Mesenchymal stem cell (in vitro differentiated cells and primary cell): ENCODE measurements at regions not wholly inside any gene's neighbourhood (a gene's known extent, or its start where the extent isn't known, plus 50 kb on each side); places are given as distances from the start of the nearest gene placed in this dataset.
A peak's percentile ranks its signal among the peaks of the same experiment; 100 is the strongest.

Experiments used
- DNase-seq: peaks from one replicate; pipeline ENCODE4 v3.0.0-alpha.2; 2013
- H2AFZ ChIP-seq: one replicate; pipeline ENCODE4 v1.6.1; 2013; ENCODE audit warnings: low read depth, mild to moderate bottlenecking, control low read depth, inconsistent platforms, low read length, moderate library complexity
- H2AK5ac ChIP-seq: 2 replicates; pipeline ENCODE4 v1.6.1; 2013; ENCODE audit warnings: low read length, moderate library complexity, mild to moderate bottlenecking, inconsistent platforms; ENCODE audit not compliant: severe bottlenecking
- H2BK120ac ChIP-seq: one replicate; pipeline ENCODE4 v1.6.1; 2013; ENCODE audit warnings: low read depth, mild to moderate bottlenecking, inconsistent platforms, low read length, moderate library complexity
- H2BK12ac ChIP-seq, 2 experiments: one replicate each; pipeline ENCODE4 v1.6.1; 2013; ENCODE audit warnings: inconsistent platforms in 2 of 2, low read length in 2 of 2, mild to moderate bottlenecking in 2 of 2, moderate library complexity in 2 of 2, control low read depth in 1 of 2
- H2BK15ac ChIP-seq: one replicate; pipeline ENCODE4 v1.6.1; 2013; ENCODE audit warnings: mild to moderate bottlenecking, low read depth, inconsistent platforms; ENCODE audit not compliant: poor library complexity, severe bottlenecking
- H2BK5ac ChIP-seq: 2 replicates; pipeline ENCODE4 v1.6.1; 2013; ENCODE audit warnings: low read depth, mild to moderate bottlenecking, low read length, control low read depth, inconsistent platforms; ENCODE audit not compliant: poor library complexity, severe bottlenecking
- H3K14ac ChIP-seq, 2 experiments: one replicate each; pipeline ENCODE4 v1.6.1; 2013; ENCODE audit warnings: inconsistent platforms in 2 of 2, low read length in 2 of 2, control low read depth in 1 of 2, mild to moderate bottlenecking in 1 of 2, moderate library complexity in 1 of 2
- H3K18ac ChIP-seq, 2 experiments: one replicate each; pipeline ENCODE4 v1.6.1; 2013; ENCODE audit warnings: inconsistent platforms in 2 of 2, low read length in 2 of 2, control low read depth in 1 of 2, low read depth in 1 of 2, mild to moderate bottlenecking in 1 of 2
- H3K23ac ChIP-seq, 2 experiments: one replicate each; pipeline ENCODE4 v1.6.1; 2013; ENCODE audit warnings: inconsistent platforms in 2 of 2, low read length in 2 of 2, mild to moderate bottlenecking in 2 of 2, moderate library complexity in 2 of 2, control low read depth in 1 of 2
- H3K27ac ChIP-seq: 2 replicates; pipeline ENCODE4 v1.5.1; 2013; ENCODE audit warnings: mild to moderate bottlenecking, moderate library complexity, low read length, control low read depth, inconsistent platforms; ENCODE audit not compliant: poor library complexity, severe bottlenecking
- H3K27me3 ChIP-seq, 2 experiments: 2 replicates each; pipeline versions ENCODE4 v1.6.1 to v1.7.0; 2013; ENCODE audit warnings: low read length in 2 of 2, mild to moderate bottlenecking in 2 of 2, moderate library complexity in 2 of 2, control low read depth in 1 of 2, inconsistent platforms in 1 of 2; ENCODE audit not compliant: control insufficient read depth in 1 of 2, insufficient read depth in 1 of 2
- H3K36me3 ChIP-seq, 2 experiments: 2 replicates each; pipeline versions ENCODE4 v1.6.1 to v1.7.0; 2013; ENCODE audit warnings: low read length in 2 of 2, control low read depth in 1 of 2, inconsistent platforms in 1 of 2, low read depth in 1 of 2, mild to moderate bottlenecking in 1 of 2; ENCODE audit not compliant: insufficient read depth in 2 of 2, control insufficient read depth in 1 of 2
- H3K4ac ChIP-seq, 2 experiments: one replicate each; pipeline ENCODE4 v1.6.1; 2013; ENCODE audit warnings: inconsistent platforms in 2 of 2, low read length in 2 of 2, mild to moderate bottlenecking in 2 of 2, moderate library complexity in 2 of 2, control low read depth in 1 of 2, low read depth in 1 of 2
- H3K4me1 ChIP-seq: 2 replicates; pipeline ENCODE4 v1.6.1; 2013; ENCODE audit warnings: low read depth, low read length, control low read depth; ENCODE audit not compliant: control insufficient read depth, insufficient read depth
- H3K4me2 ChIP-seq: 2 replicates; pipeline ENCODE4 v1.6.1; 2013; ENCODE audit warnings: low read length, mild to moderate bottlenecking, inconsistent platforms; ENCODE audit not compliant: poor library complexity, severe bottlenecking
- H3K4me3 ChIP-seq, 2 experiments: 2 replicates each; pipeline versions ENCODE4 v1.5.1 to v1.7.0; 2013; ENCODE audit warnings: low read length in 2 of 2, mild to moderate bottlenecking in 2 of 2, control low read depth in 1 of 2, low read depth in 1 of 2; ENCODE audit not compliant: insufficient read depth in 1 of 2
- H3K79me1 ChIP-seq: replicated peaks from 2 replicates; pipeline ENCODE4 v1.6.1; 2013; ENCODE audit warnings: mild to moderate bottlenecking, control low read depth, low read length, inconsistent platforms; ENCODE audit not compliant: poor library complexity, severe bottlenecking
- H3K9ac ChIP-seq: 2 replicates; pipeline ENCODE4 v1.7.0; 2013; ENCODE audit warnings: mild to moderate bottlenecking, low read length, moderate library complexity
- H3K9me3 ChIP-seq: 2 replicates; pipeline ENCODE4 v1.7.0; 2013; ENCODE audit warnings: mild to moderate bottlenecking, low read length; ENCODE audit not compliant: control insufficient read depth
- H4K8ac ChIP-seq: one replicate; pipeline ENCODE4 v1.6.1; 2013; ENCODE audit warnings: inconsistent platforms, mild to moderate bottlenecking, low read length, moderate library complexity
- H4K91ac ChIP-seq: one replicate; pipeline ENCODE4 v1.6.1; 2013; ENCODE audit warnings: mild to moderate bottlenecking, low read length, inconsistent platforms
- WGBS: methylation state at CpG from one replicate; pipeline ENCODE4 v1.1.7; 2013; ENCODE audit warnings: mixed read lengths; 5-methylcytosine and 5-hydroxymethylcytosine counted together

DNA sequence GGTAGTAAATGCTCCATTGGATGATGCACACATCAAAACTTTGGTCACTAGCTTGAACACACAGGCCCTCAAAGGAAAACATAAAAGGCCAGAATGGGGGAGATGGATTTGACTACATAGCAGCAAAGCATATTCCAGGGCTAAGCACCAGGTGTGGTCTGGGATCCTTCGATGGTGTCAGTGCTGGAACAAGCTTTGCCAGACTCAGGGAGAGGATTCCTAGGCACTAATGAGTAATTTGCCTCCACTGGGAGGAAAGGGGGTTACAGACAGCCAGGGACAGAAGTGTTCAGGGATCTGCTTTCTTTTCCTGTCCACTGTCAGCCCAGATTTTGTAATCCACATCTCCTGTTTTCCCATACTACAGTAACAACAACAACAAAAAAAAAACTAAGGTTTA lies 157.2 kb upstream of the OBI1 start:
- H3K27me3 ChIP-seq = no peaks in the 10 kb centered on the region
- WGBS = 10% methylated on average over 1 of the region's 1 CpG
- no peak overlapping the region for H3K9ac ChIP-seq
- H3K4me2 ChIP-seq = no peak overlapping the region
- no peak overlapping the region for H2AFZ ChIP-seq
- no peak overlapping the region for H3K27ac ChIP-seq
- no peak overlapping the region for H3K4ac ChIP-seq
- no peak overlapping the region for H2BK12ac ChIP-seq
- H3K23ac ChIP-seq = no peak overlapping the region
- no peaks in the 10 kb centered on the region for H3K79me1 ChIP-seq
- no peak overlapping the region for H3K14ac ChIP-seq
- H2AK5ac ChIP-seq = no peak overlapping the region
- no peak overlapping the region for H2BK120ac ChIP-seq
- no peak overlapping the region for H3K18ac ChIP-seq
- no peak overlapping the region for H2BK15ac ChIP-seq
- H3K36me3 ChIP-seq = no peaks in the 10 kb centered on the region
- H3K9me3 ChIP-seq = no peaks in the 10 kb centered on the region
- H4K91ac ChIP-seq = peak overlapping the region; percentile 68
- DNase-seq = no peak
- H3K4me1 ChIP-seq = no peaks in the 10 kb centered on the region
- H3K4me3 ChIP-seq = no peak overlapping the region
- no peak overlapping the region for H2BK5ac ChIP-seq
- H4K8ac ChIP-seq = no peak overlapping the region

DNA sequence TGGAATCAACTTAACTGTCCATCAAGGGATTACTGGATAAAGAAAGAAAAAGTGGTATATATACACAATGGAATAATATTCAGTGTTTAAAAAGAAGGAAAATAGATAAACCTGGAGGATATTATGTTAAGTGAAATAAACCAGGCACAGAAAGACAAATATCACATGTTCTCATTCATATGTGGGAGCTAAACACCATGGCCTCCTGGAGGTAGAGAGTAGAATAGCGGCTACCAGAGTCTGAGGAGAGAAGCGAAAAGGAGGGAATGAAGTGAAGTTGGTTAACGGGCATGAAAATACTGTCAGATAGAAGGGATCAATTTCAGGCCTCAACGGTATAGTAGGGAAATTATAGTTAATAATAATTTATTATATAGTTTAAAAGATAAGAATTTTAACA lies 147.5 kb upstream of the OBI1 start:
- no peak overlapping the region for H3K23ac ChIP-seq
- no peaks in the 10 kb centered on the region for H3K79me1 ChIP-seq
- H3K18ac ChIP-seq = no peak overlapping the region
- H4K8ac ChIP-seq = no peak overlapping the region
- H3K9ac ChIP-seq = no peak overlapping the region
- no peak overlapping the region for H2BK12ac ChIP-seq
- H3K27me3 ChIP-seq = no peaks in the 10 kb centered on the region
- H2BK5ac ChIP-seq = no peak overlapping the region
- no peak overlapping the region for H3K4me2 ChIP-seq
- H3K14ac ChIP-seq = no peak overlapping the region
- no peaks in the 10 kb centered on the region for H3K36me3 ChIP-seq
- DNase-seq = peak; percentile 5
- H3K9me3 ChIP-seq = no peaks in the 10 kb centered on the region
- no peak overlapping the region for H3K27ac ChIP-seq
- H3K4me3 ChIP-seq = no peak overlapping the region
- H2BK120ac ChIP-seq = no peak overlapping the region
- H3K4ac ChIP-seq = no peak overlapping the region
- 33% methylated on average over 3 of the region's 4 CpGs for WGBS
- no peak overlapping the region for H2BK15ac ChIP-seq
- no peaks in the 10 kb centered on the region for H3K4me1 ChIP-seq
- no peak overlapping the region for H2AFZ ChIP-seq
- H2AK5ac ChIP-seq = no peak overlapping the region
- no peak overlapping the region for H4K91ac ChIP-seq

DNA sequence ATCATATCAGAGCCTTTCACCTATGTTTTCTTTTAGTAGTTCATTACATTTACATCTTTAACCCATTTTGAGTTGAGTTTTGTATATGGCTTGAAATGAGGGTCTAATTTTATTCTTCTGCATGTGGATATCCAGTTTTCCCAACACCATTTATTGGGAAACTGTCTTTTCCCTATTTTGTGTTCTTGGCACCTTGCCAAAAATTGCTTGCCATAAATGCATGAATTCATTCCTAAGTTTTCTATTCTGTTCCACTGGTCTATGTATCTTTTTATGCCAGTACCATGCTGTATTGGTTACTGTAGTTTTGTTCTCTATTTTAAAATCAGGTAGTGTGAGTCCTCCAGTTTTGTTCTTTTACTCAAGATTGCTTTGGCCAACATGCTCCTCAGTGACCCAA lies 144.0 kb upstream of the OBI1 start:
- no peak overlapping the region for H2BK120ac ChIP-seq
- DNase-seq = no peak
- no peak overlapping the region for H2BK12ac ChIP-seq
- no peaks in the 10 kb centered on the region for H3K27me3 ChIP-seq
- no peaks in the 10 kb centered on the region for H3K4me1 ChIP-seq
- no peak overlapping the region for H3K4me3 ChIP-seq
- no peak overlapping the region for H4K8ac ChIP-seq
- no peak overlapping the region for H4K91ac ChIP-seq
- no peak overlapping the region for H2BK15ac ChIP-seq
- H3K4ac ChIP-seq = no peak overlapping the region
- no peak overlapping the region for H2BK5ac ChIP-seq
- no peak overlapping the region for H3K27ac ChIP-seq
- H3K4me2 ChIP-seq = no peak overlapping the region
- H2AK5ac ChIP-seq = no peak overlapping the region
- no peak overlapping the region for H2AFZ ChIP-seq
- no peaks in the 10 kb centered on the region for H3K79me1 ChIP-seq
- no peak overlapping the region for H3K18ac ChIP-seq
- H3K14ac ChIP-seq = no peak overlapping the region
- H3K9me3 ChIP-seq = no peaks in the 10 kb centered on the region
- no peak overlapping the region for H3K9ac ChIP-seq
- no peaks in the 10 kb centered on the region for H3K36me3 ChIP-seq
- H3K23ac ChIP-seq = no peak overlapping the region

DNA sequence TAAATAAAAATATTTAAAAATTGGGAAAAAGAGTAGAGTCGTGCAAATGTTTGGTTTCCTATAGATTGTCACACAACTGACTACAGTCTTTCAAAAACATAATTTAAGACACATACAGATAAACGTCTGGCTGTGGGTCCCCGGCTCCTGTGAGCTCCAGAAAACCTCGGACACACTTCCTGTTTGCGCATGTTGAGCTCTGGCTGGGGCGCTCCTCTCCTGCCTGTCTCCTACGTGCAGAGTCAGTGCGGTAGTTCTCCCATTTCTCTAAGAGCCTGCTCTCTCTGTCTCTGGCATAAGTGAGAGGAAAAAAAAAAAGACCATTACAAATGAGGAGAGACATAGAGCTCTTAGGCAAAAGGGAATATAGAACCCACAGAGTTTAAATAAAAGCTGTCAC lies 128.2 kb upstream of the OBI1 start:
- peak; percentile 7 for DNase-seq
- Histone ChIP-seq H3K4me1 (no peaks in the 10 kb centered on the region), H3K9ac (no peak overlapping the region), H2AFZ (no peak overlapping the region), H3K9me3 (no peaks in the 10 kb centered on the region), H3K18ac (no peak overlapping the region), H3K27ac (no peak overlapping the region), H2BK120ac (no peak overlapping the region), H4K91ac (no peak overlapping the region), H3K4me2 (no peak overlapping the region), H3K36me3 (no peaks in the 10 kb centered on the region), H3K79me1 (no peaks in the 10 kb centered on the region), H4K8ac (no peak overlapping the region), H3K4ac (no peak overlapping the region), H2BK12ac (no peak overlapping the region), H2BK15ac (no peak overlapping the region), H3K4me3 (peak overlapping the region in 1 of 2 experiments; percentile 49), H3K27me3 (no peaks in the 10 kb centered on the region), H2BK5ac (no peak overlapping the region), H3K23ac (no peak overlapping the region), H3K14ac (no peak overlapping the region), H2AK5ac (no peak overlapping the region)
- WGBS = 30% methylated on average over 6 of the region's 8 CpGs
